ENCODE measurements at regions not wholly inside any gene's neighbourhood (a gene's known extent, or its start where the extent isn't known, plus 50 kb on each side); places are given as distances from the start of the nearest gene placed in this dataset.

- H3K9me2 ChIP-seq (ENCODE audit: insufficient read depth, low read length) = no peaks in the 10 kb centered on the region
- H3K4me3 ChIP-seq (ENCODE audit: low read length) = no peak overlapping the region
- H4K20me1 ChIP-seq (ENCODE audit: insufficient read depth) = no peaks in the 10 kb centered on the region
- H3K4me2 ChIP-seq (ENCODE audit: low read length) = no peak overlapping the region
- H2AFZ ChIP-seq (ENCODE audit: low read depth, low read length) = no peak overlapping the region
- no peaks in the 10 kb centered on the region for H3K27me3 ChIP-seq (ENCODE audit: insufficient read depth, low read depth, low read length)
- H3K9me3 ChIP-seq (ENCODE audit: low read length) = no peaks in the 10 kb centered on the region
- TF ChIP-seq TAF1 (IDR thresholded peaks at IDR 0.05; ENCODE audit: low read depth) = no peak
- no peak for TF ChIP-seq EZH2 (IDR thresholded peaks at IDR 0.05; ENCODE audit: borderline replicate concordance, insufficient read depth, low read length, poor library complexity, severe bottlenecking)
- no peak for TF ChIP-seq POLR2AphosphoS5 (IDR thresholded peaks at IDR 0.05)
- no peak for TF ChIP-seq RAD21 (conservative IDR thresholded peaks at IDR 0.05)
- TF ChIP-seq SMC3 (conservative IDR thresholded peaks at IDR 0.05; ENCODE audit: poor library complexity) = no peak
- TF ChIP-seq MXI1 (conservative IDR thresholded peaks at IDR 0.05; ENCODE audit: poor library complexity, severe bottlenecking) = no peak
- no peak for TF ChIP-seq EP300 (conservative IDR thresholded peaks at IDR 0.05; ENCODE audit: poor library complexity, severe bottlenecking)
- no peak for TF ChIP-seq REST (IDR thresholded peaks at IDR 0.05; ENCODE audit: borderline replicate concordance)
- TF ChIP-seq CTCF (IDR thresholded peaks at IDR 0.05; ENCODE audit: poor library complexity, severe bottlenecking) = no peak
- no peak overlapping the region for H3K9ac ChIP-seq (ENCODE audit: low read length)
- no peak overlapping the region for H3K27ac ChIP-seq (ENCODE audit: low read length)
- H3F3A ChIP-seq (ENCODE audit: insufficient read depth, low read length, poor library complexity, severe bottlenecking) = no peaks in the 10 kb centered on the region
- H3K79me2 ChIP-seq (replicated peaks; ENCODE audit: insufficient read depth, low read length) = no peaks in the 10 kb centered on the region
- H3K36me3 ChIP-seq (ENCODE audit: insufficient read depth, low read length) = no peaks in the 10 kb centered on the region
These were observed 59.5 kb upstream of the TGFBR2 start for GRCh38 chr3:30546934-30547333.

GRCh38 chr3:30547716-30548115 lies 58.7 kb upstream of the TGFBR2 start:
- Histone ChIP-seq H3K9me3 (ENCODE audit: low read length) (no peaks in the 10 kb centered on the region), H3K4me3 (ENCODE audit: low read length) (no peak overlapping the region), H3K9me2 (ENCODE audit: insufficient read depth, low read length) (no peaks in the 10 kb centered on the region), H2AFZ (ENCODE audit: low read depth, low read length) (no peak overlapping the region), H3K79me2 (replicated peaks; ENCODE audit: insufficient read depth, low read length) (no peaks in the 10 kb centered on the region), H3F3A (ENCODE audit: insufficient read depth, low read length, poor library complexity, severe bottlenecking) (no peaks in the 10 kb centered on the region), H3K27ac (ENCODE audit: low read length) (no peak overlapping the region), H4K20me1 (ENCODE audit: insufficient read depth) (no peaks in the 10 kb centered on the region), H3K27me3 (ENCODE audit: insufficient read depth, low read depth, low read length) (no peaks in the 10 kb centered on the region), H3K4me2 (ENCODE audit: low read length) (no peak overlapping the region), H3K36me3 (ENCODE audit: insufficient read depth, low read length) (no peaks in the 10 kb centered on the region), H3K9ac (ENCODE audit: low read length) (no peak overlapping the region)
- TF ChIP-seq MXI1 (conservative IDR thresholded peaks at IDR 0.05; ENCODE audit: poor library complexity, severe bottlenecking) = no peak
- TF ChIP-seq TAF1 (IDR thresholded peaks at IDR 0.05; ENCODE audit: low read depth) = no peak
- TF ChIP-seq RAD21 (conservative IDR thresholded peaks at IDR 0.05) = no peak
- TF ChIP-seq SMC3 (conservative IDR thresholded peaks at IDR 0.05; ENCODE audit: poor library complexity) = no peak
- no peak for TF ChIP-seq POLR2AphosphoS5 (IDR thresholded peaks at IDR 0.05)
- TF ChIP-seq EP300 (conservative IDR thresholded peaks at IDR 0.05; ENCODE audit: poor library complexity, severe bottlenecking) = no peak
- no peak for TF ChIP-seq REST (IDR thresholded peaks at IDR 0.05; ENCODE audit: borderline replicate concordance)
- TF ChIP-seq CTCF (IDR thresholded peaks at IDR 0.05; ENCODE audit: poor library complexity, severe bottlenecking) = no peak
- no peak for TF ChIP-seq EZH2 (IDR thresholded peaks at IDR 0.05; ENCODE audit: borderline replicate concordance, insufficient read depth, low read length, poor library complexity, severe bottlenecking)

All from neural cell (in vitro differentiated cells).